ENCODE measurements at regions not wholly inside any gene's neighbourhood (a gene's known extent, or its start where the extent isn't known, plus 50 kb on each side); places are given as distances from the start of the nearest gene placed in this dataset.

DNA sequence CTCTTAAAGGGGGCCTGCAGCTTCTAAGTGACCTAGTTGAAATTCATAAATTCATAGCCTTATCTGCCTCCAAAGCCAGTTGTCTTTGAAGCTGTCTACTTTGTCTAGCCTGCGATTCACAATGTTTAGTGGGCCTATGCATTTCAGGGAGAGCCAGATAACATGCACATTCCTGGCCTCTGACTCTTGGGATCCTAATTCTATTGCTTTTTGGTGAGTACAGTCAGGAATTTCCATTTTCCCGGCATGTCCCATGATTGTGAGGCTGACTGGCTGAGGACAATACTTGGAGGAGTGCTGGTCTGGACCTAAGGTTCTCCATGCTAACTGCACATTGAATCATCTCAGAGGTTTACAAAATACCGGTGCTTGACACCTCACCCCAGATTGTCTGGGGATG lies 155.0 kb downstream of the MSL3 start:
- Histone ChIP-seq H3K27ac (no peak overlapping the region), H3K9me3 (no peaks in the 10 kb centered on the region), H3K4me3 (no peak overlapping the region), H3K4me1 (no peaks in the 10 kb centered on the region), H3K27me3 (peaks cover 0 to 26% of the 10 kb centered on the region in 2 donors), H3K36me3 (no peaks in the 10 kb centered on the region)
- TF ChIP-seq, protein P1, sequence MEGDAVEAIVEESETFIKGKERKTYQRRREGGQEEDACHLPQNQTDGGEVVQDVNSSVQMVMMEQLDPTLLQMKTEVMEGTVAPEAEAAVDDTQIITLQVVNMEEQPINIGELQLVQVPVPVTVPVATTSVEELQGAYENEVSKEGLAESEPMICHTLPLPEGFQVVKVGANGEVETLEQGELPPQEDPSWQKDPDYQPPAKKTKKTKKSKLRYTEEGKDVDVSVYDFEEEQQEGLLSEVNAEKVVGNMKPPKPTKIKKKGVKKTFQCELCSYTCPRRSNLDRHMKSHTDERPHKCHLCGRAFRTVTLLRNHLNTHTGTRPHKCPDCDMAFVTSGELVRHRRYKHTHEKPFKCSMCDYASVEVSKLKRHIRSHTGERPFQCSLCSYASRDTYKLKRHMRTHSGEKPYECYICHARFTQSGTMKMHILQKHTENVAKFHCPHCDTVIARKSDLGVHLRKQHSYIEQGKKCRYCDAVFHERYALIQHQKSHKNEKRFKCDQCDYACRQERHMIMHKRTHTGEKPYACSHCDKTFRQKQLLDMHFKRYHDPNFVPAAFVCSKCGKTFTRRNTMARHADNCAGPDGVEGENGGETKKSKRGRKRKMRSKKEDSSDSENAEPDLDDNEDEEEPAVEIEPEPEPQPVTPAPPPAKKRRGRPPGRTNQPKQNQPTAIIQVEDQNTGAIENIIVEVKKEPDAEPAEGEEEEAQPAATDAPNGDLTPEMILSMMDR (IDR thresholded peaks at IDR 0.05), result no peak
- TF ChIP-seq POLR2AphosphoS5 (IDR thresholded peaks at IDR 0.05) (no peak), POLR2A (IDR thresholded peaks at IDR 0.05) (no peak)
- intact Hi-C loops (cut with DNase I; ENCODE audit: low total_unique reads), result no loop called here
- DNase-seq (ENCODE audit: low spot score in 2 of 2), result no peak

DNA sequence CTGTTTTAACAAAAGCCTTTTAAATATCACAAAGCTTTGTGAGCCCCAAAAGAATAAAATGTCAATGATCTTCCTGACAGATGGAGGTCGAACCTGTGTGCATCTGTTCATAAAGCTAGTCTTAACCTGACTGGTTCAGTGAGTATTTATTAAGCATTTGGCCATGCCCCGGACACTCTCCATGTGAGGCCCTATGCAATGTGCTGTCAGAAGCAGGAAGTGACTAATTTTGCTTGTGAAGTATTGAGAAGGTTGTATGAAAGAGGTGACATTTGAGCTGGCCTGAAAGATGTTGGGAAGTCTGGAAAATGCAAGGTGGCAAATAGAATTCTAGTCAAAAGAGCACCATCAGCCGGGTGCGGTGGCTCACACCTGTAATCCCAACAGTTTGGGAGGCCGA lies 171.4 kb downstream of the MSL3 start:
- no peak for TF ChIP-seq POLR2AphosphoS5 (IDR thresholded peaks at IDR 0.05)
- TF ChIP-seq, protein P1 (IDR thresholded peaks at IDR 0.05), result no peak
- no peak for TF ChIP-seq POLR2A (IDR thresholded peaks at IDR 0.05)
- no peaks in the 10 kb centered on the region for H3K4me1 ChIP-seq
- intact Hi-C loops (cut with DNase I; ENCODE audit: low total_unique reads), result no loop called here
- H3K36me3 ChIP-seq, result no peaks in the 10 kb centered on the region
- H3K27me3 ChIP-seq, result no peaks in the 10 kb centered on the region
- H3K27ac ChIP-seq, result no peak overlapping the region
- no peak for DNase-seq (ENCODE audit: low spot score in 2 of 2)
- peaks cover 3 to 19% of the 10 kb centered on the region in 2 donors for H3K9me3 ChIP-seq
- no peak overlapping the region for H3K4me3 ChIP-seq

DNA sequence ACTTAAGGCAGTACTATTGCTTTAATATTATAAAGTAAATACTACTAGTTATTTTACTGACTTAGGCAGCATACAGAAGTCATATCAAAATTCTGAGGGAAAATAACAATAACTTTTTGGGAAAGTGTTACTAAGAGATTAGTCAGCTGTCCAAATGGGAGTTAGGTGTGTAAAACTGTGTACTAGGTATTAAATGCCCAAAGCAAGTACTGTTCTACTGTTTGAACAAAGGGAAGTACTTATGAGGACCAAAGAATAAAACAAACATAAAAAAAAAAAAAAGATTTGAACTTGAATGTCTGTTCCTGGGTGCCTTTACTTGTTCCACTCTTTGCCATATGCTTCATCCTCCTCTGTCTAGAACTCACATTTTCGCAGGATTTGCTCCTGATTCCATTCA lies 174.4 kb downstream of the MSL3 start:
- Histone ChIP-seq H3K36me3 (no peaks in the 10 kb centered on the region), H3K4me1 (no peaks in the 10 kb centered on the region), H3K4me3 (no peak overlapping the region), H3K27ac (no peak overlapping the region), H3K9me3 (peaks cover 2 to 13% of the 10 kb centered on the region in 2 donors), H3K27me3 (no peaks in the 10 kb centered on the region)
- TF ChIP-seq POLR2A (IDR thresholded peaks at IDR 0.05) (no peak), POLR2AphosphoS5 (IDR thresholded peaks at IDR 0.05) (no peak)
- TF ChIP-seq, protein P1 (IDR thresholded peaks at IDR 0.05), result no peak
- DNase-seq (ENCODE audit: low spot score in 2 of 2), result no peak
- intact Hi-C loops (cut with DNase I; ENCODE audit: low total_unique reads), result no loop called here

DNA sequence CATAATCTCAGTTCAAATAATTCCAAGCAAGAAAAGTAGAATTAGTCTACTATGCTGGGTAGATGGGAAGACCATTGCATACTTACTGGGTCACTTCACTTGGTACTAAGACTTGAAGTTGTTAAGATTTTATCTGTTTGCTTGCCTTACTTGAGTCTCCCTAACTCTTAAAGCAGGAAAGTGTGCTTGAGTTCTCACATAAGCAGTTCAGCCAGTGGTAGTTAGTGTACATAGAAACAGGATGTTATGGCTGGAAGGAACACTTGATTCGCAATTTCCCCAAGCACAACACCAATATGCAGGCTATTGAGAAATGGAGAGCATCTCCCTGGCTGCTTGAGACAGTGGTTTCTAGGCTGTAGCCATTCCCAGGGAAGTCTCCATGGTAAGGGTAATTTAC lies 176.1 kb downstream of the MSL3 start:
- Histone ChIP-seq H3K36me3 (no peaks in the 10 kb centered on the region), H3K9me3 (no peaks in the 10 kb centered on the region), H3K4me1 (no peaks in the 10 kb centered on the region), H3K4me3 (no peak overlapping the region), H3K27me3 (no peaks in the 10 kb centered on the region), H3K27ac (no peak overlapping the region)
- intact Hi-C loops (cut with DNase I; ENCODE audit: low total_unique reads), result no loop called here
- TF ChIP-seq POLR2A (IDR thresholded peaks at IDR 0.05) (no peak), POLR2AphosphoS5 (IDR thresholded peaks at IDR 0.05) (no peak)
- TF ChIP-seq, protein P1 (IDR thresholded peaks at IDR 0.05), result no peak
- no peak for DNase-seq (ENCODE audit: low spot score in 2 of 2)

DNA sequence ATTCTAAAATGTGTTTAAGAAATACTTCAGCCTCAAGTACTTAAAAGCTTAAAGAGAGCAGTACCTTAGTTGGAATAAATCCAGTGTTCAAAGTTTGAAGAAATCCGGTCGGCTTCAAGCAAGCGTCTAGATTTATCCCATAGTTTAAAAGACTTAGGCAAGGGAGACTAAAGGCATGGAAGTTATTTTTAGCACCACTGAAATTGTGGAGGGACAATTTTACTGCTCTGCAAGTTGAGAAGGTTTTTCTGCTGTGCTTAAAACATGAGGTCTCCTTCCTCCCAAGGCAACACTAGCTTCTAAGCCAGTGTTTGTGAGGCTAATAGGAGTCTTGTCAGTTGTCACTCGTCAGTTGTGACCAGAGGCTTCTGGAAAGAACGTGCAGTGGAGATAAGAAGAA lies 183.5 kb downstream of the MSL3 start:
- Histone ChIP-seq H3K27ac (no peak overlapping the region), H3K4me3 (no peak overlapping the region), H3K4me1 (no peaks in the 10 kb centered on the region), H3K36me3 (no peaks in the 10 kb centered on the region), H3K27me3 (peaks cover 0 to 13% of the 10 kb centered on the region in 2 donors), H3K9me3 (no peaks in the 10 kb centered on the region)
- intact Hi-C loops (cut with DNase I; ENCODE audit: low total_unique reads), result no loop called here
- TF ChIP-seq POLR2AphosphoS5 (IDR thresholded peaks at IDR 0.05) (no peak), POLR2A (IDR thresholded peaks at IDR 0.05) (no peak)
- TF ChIP-seq, protein P1 (IDR thresholded peaks at IDR 0.05), result no peak
- no peak for DNase-seq (ENCODE audit: low spot score in 2 of 2)

All from breast epithelium (tissue), 4 donors.